ENCODE measurements at regions not wholly inside any gene's neighbourhood (a gene's known extent, or its start where the extent isn't known, plus 50 kb on each side); places are given as distances from the start of the nearest gene placed in this dataset.
"Not testable (repeated sequence)": the region's sequence is repeated elsewhere in the genome, so short reads cannot be mapped to it uniquely, and the experiment has no call there.

- no peak for ATAC-seq
- intact Hi-C loops (cut with DNase I, micrococcal nuclease), result no loop called here
- DNase-seq, result no peak
These were observed 341.8 kb downstream of the ZNF326 start for GRCh38 chr1:90336552-90337324.

GRCh38 chr1:90335558-90335957, 340.6 kb downstream of the ZNF326 start:
- no peak for ATAC-seq

GRCh38 chr1:90334137-90334536, 339.2 kb downstream of the ZNF326 start:
- intact Hi-C loops (cut with DNase I, micrococcal nuclease), result no loop called here
- ATAC-seq (no peak), DNase-seq (no peak)

More at GRCh38 chr1:90335558-90335957, 340.6 kb downstream of the ZNF326 start:
- DNase-seq, result no peak
- intact Hi-C loops (cut with DNase I, micrococcal nuclease), result no loop called here

GRCh38 chr1:90325168-90325567, 330.3 kb downstream of the ZNF326 start:
- intact Hi-C loops (cut with DNase I, micrococcal nuclease), result no loop called here
- no peak for DNase-seq
- ATAC-seq, result no peak

- ATAC-seq (no peak), DNase-seq (no peak)
- intact Hi-C loops (cut with DNase I, micrococcal nuclease), result no loop called here
These were observed 327.3 kb downstream of the ZNF326 start for GRCh38 chr1:90322186-90322585.

- intact Hi-C loops (cut with DNase I, micrococcal nuclease), result no loop called here
- no peak for DNase-seq
- ATAC-seq, result no peak
These were observed 325.0 kb downstream of the ZNF326 start for GRCh38 chr1:90319918-90320317.

GRCh38 chr1:90318431-90318830, 323.5 kb downstream of the ZNF326 start:
- intact Hi-C loops (cut with DNase I, micrococcal nuclease), result no loop called here
- no peak for DNase-seq
- no peak for ATAC-seq

- no peak for DNase-seq
- intact Hi-C loops (cut with DNase I, micrococcal nuclease), result no loop called here
These were observed 322.7 kb downstream of the ZNF326 start for GRCh38 chr1:90317628-90318027.

GRCh38 chr1:90314533-90314932, 319.6 kb downstream of the ZNF326 start:
- intact Hi-C loops (cut with DNase I, micrococcal nuclease), result no loop called here
- ATAC-seq (no peak), DNase-seq (no peak)

More at GRCh38 chr1:90317628-90318027, 322.7 kb downstream of the ZNF326 start:
- no peak for ATAC-seq

GRCh38 chr1:90313778-90314177, 318.9 kb downstream of the ZNF326 start:
- DNase-seq (no peak), ATAC-seq (no peak)
- intact Hi-C loops (cut with DNase I, micrococcal nuclease), result no loop called here

- intact Hi-C loops (cut with DNase I, micrococcal nuclease), result no loop called here
- ATAC-seq (no peak), DNase-seq (no peak)
These were observed 314.9 kb downstream of the ZNF326 start for GRCh38 chr1:90309806-90310205.

GRCh38 chr1:90308421-90308820, 313.5 kb downstream of the ZNF326 start:
- no peak for DNase-seq
- intact Hi-C loops (cut with DNase I, micrococcal nuclease), result no loop called here
- no peak for ATAC-seq

GRCh38 chr1:90305577-90305976, 310.7 kb downstream of the ZNF326 start:
- no peak for DNase-seq
- intact Hi-C loops (cut with DNase I, micrococcal nuclease), result no loop called here
- ATAC-seq, result no peak

GRCh38 chr1:90296327-90296726, 301.4 kb downstream of the ZNF326 start:
- no peak for DNase-seq
- no peak for ATAC-seq
- intact Hi-C loops (cut with DNase I, micrococcal nuclease), result no loop called here

GRCh38 chr1:90295534-90295933, 300.6 kb downstream of the ZNF326 start:
- intact Hi-C loops (cut with DNase I, micrococcal nuclease), result no loop called here
- ATAC-seq, result no peak
- DNase-seq, result no peak

GRCh38 chr1:90291431-90292216, 296.7 kb downstream of the ZNF326 start:
- DNase-seq (no peak), ATAC-seq (peak; percentile 55)
- intact Hi-C loops (cut with DNase I, micrococcal nuclease), result no loop called here

- intact Hi-C loops (cut with DNase I, micrococcal nuclease), result no loop called here
- DNase-seq (no peak), ATAC-seq (no peak)
These were observed 287.9 kb downstream of the ZNF326 start for GRCh38 chr1:90282811-90283210.

- intact Hi-C loops (cut with DNase I, micrococcal nuclease); ATAC-seq; DNase-seq: not testable (repeated sequence)
These were observed 287.0 kb downstream of the ZNF326 start for GRCh38 chr1:90281886-90282285.

GRCh38 chr1:90277270-90277669, 282.4 kb downstream of the ZNF326 start:
- no peak for ATAC-seq
- no peak for DNase-seq

GRCh38 chr1:90274376-90274775, 279.5 kb downstream of the ZNF326 start:
- no peak for DNase-seq
- ATAC-seq, result no peak
- intact Hi-C loops (cut with DNase I, micrococcal nuclease), result no loop called here

More at GRCh38 chr1:90277270-90277669, 282.4 kb downstream of the ZNF326 start:
- intact Hi-C loops (cut with DNase I, micrococcal nuclease), result no loop called here

Data from left colon (tissue), 2 donors.